H1 (cell line): ENCODE measurements at regions not wholly inside any gene's neighbourhood (a gene's known extent, or its start where the extent isn't known, plus 50 kb on each side); places are given as distances from the start of the nearest gene placed in this dataset.

Experiments used
- EP300 ChIP-seq, 2 experiments: IDR thresholded peaks; 1 replicate in 1 of 2; 2 replicates in 1 of 2; pipeline ENCODE4 v1.6.1; 2011 to 2012; ENCODE audit warnings: low read depth in 2 of 2, low read length in 2 of 2, mild to moderate bottlenecking in 2 of 2, borderline replicate concordance in 1 of 2, inconsistent platforms in 1 of 2, moderate library complexity in 1 of 2
- FOSL1 ChIP-seq: IDR thresholded peaks from 2 replicates; pipeline ENCODE4 v1.6.1; 2011; ENCODE audit warnings: mild to moderate bottlenecking, low read depth, low read length, moderate library complexity; ENCODE audit not compliant: insufficient read depth
- HDAC2 ChIP-seq, 2 experiments: fragments of 300-600 bp in 1 of 2; sonication (generic) in 1 of 2; IDR thresholded peaks; 2 replicates each; pipeline ENCODE4 v1.6.1; 2011 to 2012; ENCODE audit warnings: low read depth in 2 of 2, low read length in 2 of 2, mild to moderate bottlenecking in 2 of 2, moderate library complexity in 2 of 2, borderline replicate concordance in 1 of 2, inconsistent platforms in 1 of 2
- KDM5A ChIP-seq: fragments of 200-600 bp; IDR thresholded peaks from 2 replicates; pipeline ENCODE4 v1.7.1; 2012; ENCODE audit warnings: mild to moderate bottlenecking, low read length, inconsistent platforms, mixed read lengths
- RXRA ChIP-seq: IDR thresholded peaks from 2 replicates; pipeline ENCODE4 v1.6.1; 2011; ENCODE audit warnings: low read depth, mild to moderate bottlenecking, low read length, moderate library complexity; ENCODE audit not compliant: insufficient read depth
- SIN3A ChIP-seq, 2 experiments: IDR thresholded peaks in 1 of 2; conservative IDR thresholded peaks in 1 of 2; 2 replicates each; pipeline ENCODE4 v1.6.1; 2011 to 2012; ENCODE audit warnings: low read length in 2 of 2, improper control_type of control experiment in 1 of 2, low read depth in 1 of 2, mild to moderate bottlenecking in 1 of 2
- TF ChIP-seq, protein P1 (sequence below): IDR thresholded peaks from 2 replicates; pipeline ENCODE4 v1.6.1; 2011; ENCODE audit warnings: low read length, improper control_type of control experiment

DNA sequence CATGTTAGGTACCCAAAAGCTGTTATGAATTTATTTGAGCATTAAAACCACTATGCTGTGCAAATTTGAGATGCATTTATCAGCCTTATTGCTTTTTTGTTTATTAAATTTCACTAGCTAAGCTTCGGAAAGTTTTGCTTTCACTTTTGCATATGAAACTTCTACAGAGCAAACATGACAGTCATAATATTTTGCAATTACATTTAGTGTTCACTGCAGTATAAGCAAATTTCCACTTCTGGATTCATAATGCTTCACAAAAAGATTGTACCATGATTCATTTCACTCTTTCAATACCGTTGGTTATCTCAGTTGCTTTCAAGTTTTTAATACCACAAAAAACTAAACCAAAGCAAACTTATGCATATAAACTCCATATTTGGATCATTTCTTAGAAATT is 228.7 kb upstream of the SLC8A1 start (continued):
- no peak for TF ChIP-seq SIN3A (conservative IDR thresholded peaks at IDR 0.05 in 1 of 2, IDR thresholded peaks at IDR 0.05 in 1 of 2; ENCODE audit: low read depth in 1 of 2, low read length in 2 of 2)
- TF ChIP-seq, protein P1, sequence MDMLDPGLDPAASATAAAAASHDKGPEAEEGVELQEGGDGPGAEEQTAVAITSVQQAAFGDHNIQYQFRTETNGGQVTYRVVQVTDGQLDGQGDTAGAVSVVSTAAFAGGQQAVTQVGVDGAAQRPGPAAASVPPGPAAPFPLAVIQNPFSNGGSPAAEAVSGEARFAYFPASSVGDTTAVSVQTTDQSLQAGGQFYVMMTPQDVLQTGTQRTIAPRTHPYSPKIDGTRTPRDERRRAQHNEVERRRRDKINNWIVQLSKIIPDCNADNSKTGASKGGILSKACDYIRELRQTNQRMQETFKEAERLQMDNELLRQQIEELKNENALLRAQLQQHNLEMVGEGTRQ, result no peak
- TF ChIP-seq FOSL1, result no peak
- TF ChIP-seq HDAC2 (IDR thresholded peaks at IDR 0.05; ENCODE audit: borderline replicate concordance in 1 of 2, low read depth in 2 of 2, low read length in 2 of 2), result no peak
- TF ChIP-seq KDM5A, result no peak
- TF ChIP-seq EP300 (IDR thresholded peaks at IDR 0.05; ENCODE audit: borderline replicate concordance in 1 of 2, low read depth in 2 of 2, low read length in 2 of 2), result no peak
- no peak for TF ChIP-seq RXRA
